HG02588 (cell line): ENCODE measurements at regions not wholly inside any gene's neighbourhood (a gene's known extent, or its start where the extent isn't known, plus 50 kb on each side); places are given as distances from the start of the nearest gene placed in this dataset.

Experiments
- ATAC-seq: cut with Tn5 transposase; IDR thresholded peaks from one replicate; pipeline ENCODE4 v1.9.1; 2021; ENCODE audit warnings: mild to moderate bottlenecking, moderate library complexity; ENCODE audit not compliant: unreplicated experiment

DNA sequence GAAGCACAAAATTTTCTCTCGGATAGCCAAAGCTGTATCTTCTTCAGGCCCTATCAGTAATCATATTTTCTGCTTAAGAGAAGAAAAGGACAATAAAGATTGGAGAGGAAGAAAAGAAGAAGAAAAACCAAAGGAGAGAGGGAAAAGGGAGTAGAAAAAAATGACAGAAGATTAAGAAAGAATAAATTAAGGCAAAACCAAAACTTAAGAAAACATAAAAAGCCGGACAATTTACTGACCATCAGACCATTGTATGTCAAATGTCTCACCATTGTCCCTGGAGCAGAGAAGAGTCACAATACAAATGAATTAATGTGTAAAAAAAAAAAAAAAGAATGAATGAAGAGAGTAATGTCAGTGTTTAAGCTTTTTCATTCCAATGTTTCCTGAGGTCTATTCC, 1274.8 kb downstream of the FSCB start:
- ATAC-seq: no peak

DNA sequence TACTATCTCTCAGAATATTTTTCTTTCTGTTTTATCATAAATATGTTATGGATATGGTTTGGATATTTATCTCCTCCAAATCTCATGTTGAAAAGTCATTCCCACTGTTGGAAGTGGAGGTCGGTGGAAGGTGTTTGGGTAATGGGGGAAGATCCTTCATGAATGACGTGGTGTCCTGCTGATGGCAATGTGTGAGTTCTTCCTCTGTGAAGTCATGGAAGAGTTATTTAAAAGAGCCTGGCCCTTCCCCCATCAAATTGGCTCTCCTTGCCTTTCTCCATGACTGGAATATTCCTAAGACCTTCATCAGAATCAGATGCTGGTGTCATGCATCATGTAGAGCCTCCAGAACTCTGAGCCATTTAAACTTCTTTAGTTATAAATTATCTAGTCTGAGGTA, 1291.6 kb downstream of the FSCB start:
- no peak for ATAC-seq

DNA sequence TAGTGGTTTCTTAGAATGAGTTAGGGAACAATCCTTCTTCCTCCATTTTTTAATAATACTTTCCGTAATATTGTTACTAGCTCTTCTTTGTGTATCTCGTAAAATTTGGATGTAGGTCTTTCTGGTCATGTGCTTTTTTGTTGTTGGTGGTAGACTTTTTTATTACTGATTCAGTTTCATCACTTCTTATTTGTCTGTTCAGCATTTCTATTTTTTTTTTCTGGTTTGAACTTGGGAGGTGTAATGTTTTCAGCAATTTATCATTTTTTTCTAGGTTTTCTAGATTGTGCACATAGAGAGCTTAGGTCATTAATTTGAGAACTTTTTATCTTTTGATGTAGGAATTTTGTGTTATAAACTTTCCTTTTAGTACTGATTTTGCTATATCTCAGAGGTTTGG, 1299.9 kb downstream of the FSCB start:
- ATAC-seq: no peak

DNA sequence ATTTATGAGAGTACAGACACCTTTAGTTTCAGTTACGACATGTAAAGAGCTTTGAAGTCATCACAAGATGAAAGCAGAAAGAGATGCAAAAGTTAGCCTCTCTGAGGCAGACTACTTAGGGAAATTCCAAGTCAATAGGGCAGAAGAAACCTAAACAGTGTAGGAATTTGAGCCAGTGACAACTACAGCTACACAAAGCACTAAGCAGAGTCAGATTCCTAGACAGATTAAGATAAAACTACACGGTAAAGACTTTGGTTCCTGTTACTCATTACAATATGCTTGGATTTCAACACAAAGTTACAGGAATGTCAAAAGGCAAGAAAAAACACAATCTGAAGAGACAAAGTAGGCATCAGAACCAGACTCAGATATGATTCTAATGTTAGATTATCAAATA, 1302.3 kb downstream of the FSCB start:
- ATAC-seq: no peak

DNA sequence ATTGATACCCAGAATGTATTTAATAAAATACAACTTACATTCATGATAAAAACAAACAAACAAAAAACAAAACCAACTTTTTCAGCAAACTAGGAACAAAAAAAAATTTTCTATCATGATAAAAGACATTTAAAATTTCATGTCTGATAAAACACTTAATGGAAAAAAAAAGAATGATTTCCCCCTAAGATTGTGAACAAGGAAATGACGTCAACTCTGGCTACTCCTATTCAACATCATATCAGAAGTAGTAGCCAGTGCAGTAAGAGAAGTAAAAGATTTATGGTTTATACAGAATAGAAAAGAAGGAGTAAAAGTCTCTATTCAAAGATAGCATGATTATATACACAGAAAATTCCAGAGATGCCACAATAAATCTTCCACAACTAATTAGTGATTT, 1306.6 kb downstream of the FSCB start:
- no peak for ATAC-seq

DNA sequence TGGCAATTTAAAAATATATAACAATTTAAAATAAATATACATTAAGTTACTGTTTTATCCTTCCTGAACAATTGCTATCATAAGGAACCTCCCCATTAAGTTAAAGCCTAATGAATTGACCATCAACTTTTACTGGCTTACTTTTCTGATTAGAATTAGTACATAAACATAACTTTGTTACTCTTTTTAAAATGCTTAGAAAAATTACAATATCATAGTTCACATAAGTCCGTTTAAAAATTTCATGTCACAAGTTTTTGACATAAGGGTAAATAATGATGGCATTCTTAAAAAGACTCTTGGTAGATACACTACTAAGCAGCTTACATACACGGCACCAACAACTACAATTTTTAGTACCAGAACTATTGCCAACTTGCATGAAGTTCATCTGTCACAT, 1308.6 kb downstream of the FSCB start:
- no peak for ATAC-seq

DNA sequence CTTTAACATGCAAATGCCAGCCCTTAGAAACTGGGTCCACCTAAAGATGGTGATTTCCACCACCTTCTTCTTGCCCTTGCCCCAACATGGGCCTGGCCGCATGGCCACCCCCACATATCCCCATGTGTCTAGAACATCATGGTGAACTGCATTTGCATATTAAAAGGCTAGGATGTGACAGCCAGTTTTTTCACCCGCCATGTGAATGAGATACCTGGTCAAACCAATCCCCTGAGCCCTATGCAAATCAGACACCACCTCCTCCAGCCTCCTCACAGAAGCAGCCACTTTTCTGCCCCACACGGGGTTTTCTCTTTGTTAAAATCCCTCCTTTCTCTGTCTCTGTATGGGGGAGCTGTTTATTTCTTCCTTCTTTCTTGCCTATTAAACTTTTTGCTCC, 1322.5 kb downstream of the FSCB start:
- ATAC-seq: no peak

DNA sequence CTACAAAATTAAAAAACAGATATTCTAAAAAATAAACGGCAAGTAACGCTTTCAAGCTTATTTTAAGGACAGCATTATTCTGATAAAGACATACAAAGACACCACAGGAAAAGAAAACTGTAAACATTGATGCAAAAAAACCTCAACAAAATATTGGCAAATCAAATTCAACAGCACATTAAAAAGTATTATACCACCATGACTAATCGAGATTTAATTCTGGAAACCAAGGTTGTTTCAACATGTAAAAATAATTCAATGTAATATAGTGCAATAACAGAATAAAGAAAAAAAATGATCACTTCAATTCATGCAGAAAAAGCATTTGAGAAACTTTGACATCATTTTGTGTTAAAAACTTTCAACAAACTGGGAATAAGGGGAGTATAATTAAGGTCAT, 1323.2 kb downstream of the FSCB start:
- no peak for ATAC-seq

DNA sequence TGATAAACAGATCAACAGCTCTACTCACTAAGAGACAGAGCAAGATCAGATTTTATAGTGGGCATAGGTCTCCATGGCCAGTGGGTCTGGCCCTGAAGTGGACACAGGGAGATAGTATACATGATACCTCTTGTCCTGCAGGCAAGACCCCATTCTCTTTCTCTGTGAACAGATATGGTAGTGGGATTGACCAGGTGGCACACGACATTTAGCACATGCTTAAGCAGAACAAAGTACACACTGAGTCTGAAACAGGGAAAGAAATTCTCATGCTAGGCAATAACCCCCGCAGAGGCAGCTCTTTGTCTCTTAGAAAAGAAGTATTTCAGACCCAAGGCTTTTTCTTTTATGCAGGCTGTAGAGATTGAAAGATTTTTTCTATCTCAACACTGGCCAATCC, 1331.2 kb downstream of the FSCB start:
- ATAC-seq: no peak

DNA sequence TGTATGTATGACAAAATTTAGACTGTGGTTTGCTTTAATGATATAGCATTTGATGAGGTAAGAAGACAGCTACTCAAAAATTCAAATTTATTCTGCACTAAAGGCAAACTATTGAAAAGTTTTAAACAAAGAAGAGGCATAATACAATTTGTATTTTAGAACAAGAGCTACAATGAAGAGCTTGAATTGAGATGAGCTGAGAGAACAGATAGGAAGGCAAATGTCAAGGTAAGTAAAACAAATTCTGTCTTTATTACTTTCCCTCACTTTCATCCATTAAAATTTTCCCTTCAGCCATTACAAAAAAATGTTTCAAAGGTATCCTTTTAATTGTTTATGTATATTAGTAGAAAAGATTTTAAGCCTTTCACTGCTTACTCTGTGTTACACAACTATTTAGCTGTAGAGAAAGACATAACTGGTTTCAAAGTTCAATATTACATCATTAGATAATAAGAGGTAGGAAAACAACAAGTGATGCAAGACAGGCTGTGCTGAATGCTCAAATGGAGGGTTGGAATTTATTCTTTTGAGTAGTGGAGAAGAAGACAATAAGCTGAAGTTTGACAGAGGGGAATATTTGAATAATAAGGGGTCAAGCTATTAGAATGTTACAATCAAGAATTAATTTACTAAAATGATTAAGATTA, 1334.1 kb downstream of the FSCB start:
- ATAC-seq: no peak

DNA sequence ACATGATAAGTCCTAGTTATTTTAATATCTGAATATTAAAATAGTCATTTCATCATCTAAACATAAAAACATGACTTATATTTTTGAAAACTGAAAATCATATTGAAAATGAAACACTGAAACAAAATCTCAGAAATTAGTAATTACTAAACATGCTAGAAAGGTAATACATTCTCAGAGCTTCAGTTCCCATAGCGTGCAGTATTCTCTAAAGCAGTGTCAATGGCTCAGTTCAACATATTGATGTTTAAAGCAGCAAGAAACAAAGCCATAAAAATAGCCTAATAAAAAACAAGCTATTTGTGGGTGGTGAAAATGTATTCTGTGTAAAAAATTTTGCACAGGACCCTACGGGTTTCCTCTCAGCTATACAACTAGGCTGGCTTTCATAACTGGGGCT, 1337.4 kb downstream of the FSCB start:
- no peak for ATAC-seq

DNA sequence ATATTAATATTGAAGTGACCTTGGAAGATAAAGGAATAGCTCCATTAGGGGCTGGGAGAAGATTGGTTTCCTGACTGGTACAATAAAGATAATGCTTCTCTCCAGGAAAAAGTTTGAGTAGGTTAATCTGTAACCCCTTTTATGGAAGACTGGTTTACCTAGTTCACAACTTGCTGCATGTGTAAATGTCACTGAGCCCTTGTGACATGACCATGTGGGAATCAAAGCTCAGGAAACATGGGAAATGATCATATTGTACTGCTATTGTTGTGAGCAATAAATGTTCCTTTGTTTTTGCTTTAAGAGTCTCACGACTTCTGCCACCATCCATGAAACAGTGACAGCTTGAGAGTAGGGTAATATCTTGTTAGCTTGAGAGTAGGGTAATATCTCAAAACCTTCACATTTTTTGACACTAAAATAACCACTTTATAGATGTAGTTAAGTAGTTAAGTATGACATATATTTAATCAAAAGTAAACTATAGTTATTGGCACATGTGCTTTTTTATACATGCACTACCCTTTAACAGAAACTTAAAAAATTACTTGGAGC, 1338.6 kb downstream of the FSCB start:
- no peak for ATAC-seq

DNA sequence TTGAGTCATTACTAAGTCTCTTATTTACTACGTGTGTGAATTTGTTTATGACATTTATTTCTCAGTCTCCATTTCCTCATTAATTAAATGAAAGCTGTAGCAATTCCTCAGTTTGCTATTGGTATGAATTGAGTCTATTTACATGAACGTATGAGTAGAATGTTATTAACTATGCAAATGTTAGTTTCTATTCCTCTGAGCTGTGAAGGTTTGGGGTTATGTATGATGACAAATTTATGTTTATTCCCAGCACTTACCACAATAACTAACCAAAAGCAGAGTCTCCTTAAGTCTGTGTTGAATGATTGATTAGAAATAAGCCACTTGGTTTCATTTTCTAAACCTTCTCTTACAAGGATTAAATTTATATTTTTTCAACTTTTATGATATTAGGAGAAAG, 1340.9 kb downstream of the FSCB start:
- ATAC-seq: peak; percentile 48

DNA sequence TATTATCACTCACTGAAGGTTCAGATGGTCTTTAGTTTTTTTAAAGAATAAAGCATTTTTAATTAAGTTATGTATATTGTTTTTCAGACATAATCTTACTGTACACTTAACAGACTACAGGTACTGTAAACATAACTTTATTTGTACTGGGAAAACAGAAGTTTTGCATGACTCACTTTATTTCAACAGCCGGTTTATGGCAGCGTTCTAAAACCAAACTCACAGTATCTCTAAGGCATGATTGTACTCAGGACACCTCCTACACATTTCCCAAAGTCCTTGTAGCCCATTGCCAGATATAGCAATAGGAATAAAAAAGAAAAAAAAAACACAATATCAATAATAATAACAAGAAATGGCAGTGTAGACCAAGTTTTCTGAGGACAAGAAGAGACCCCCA, 1341.4 kb downstream of the FSCB start:
- ATAC-seq: no peak

DNA sequence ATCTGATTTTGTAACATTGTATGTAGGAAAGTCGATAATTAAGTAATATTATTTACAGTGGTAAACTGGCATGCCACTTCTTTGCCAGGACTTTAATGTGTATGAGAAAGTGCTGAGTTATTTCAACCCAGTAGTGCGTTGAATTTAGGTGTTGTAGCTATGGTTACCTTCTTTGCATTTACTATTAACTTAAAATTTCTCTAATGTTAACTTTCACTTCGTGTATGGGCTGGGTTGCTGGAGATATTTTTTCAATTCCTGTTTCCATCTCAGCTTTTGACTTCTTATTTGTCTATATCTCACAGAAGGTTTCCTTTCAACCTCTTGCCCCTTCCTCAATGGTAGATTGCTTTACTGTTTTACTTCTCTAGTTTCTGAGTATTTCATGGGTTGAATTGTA, 1345.6 kb downstream of the FSCB start:
- ATAC-seq: peak; percentile 64

DNA sequence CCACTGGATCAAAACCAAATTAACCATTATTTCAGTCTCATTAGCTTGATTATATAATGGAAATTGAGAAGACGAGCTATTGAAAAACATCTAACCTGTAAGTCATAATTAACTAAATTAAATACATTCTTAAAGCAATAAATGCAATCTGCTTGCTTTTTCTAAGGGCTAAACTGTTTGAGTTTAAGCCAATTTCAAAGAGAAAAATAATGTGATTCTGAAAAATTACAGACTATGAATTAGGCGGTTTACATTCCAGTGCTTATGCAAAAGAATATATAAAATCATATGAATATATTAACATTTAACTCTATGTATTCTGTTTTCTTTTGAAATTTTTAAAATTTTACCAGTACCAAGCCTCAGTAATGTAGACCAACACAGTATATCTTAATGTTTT, 1349.4 kb downstream of the FSCB start:
- no peak for ATAC-seq

DNA sequence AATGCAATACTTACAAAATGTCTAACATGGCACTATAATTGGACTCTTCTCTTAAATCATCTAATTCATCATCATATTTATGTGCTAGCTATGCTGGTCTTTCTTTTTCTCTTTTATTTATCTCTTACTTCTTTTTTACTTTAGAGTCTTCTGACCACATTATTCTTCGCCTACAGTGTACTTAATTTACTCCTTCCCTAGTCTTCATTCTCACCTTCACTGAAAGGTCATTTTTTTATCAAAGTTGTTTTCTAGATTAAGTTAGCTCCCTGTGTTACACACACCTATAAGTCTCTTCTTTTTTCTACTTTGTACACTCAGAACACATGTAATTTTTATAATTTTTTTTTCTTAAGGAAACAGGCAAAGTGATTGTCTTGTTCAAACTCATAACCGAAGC, 1351.2 kb downstream of the FSCB start:
- ATAC-seq: no peak

DNA sequence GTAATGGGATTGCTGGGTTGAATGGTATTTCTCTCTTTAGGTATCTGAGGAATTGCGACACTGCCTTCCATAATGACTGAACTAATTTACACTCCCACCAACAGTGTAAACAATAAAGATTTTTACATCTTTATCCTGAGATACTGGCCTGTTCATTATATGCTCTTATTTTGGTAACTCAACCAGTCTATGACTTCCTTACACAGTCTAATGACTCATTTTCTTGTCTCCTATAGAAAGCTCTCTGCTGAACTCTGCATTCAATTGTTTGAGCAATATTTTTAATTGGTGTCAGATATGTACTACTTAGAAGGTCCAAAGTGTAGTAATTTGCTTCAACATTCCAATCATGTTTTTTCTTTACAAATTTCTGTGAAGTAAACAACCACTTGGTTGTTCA, 1351.8 kb downstream of the FSCB start:
- ATAC-seq: no peak

DNA sequence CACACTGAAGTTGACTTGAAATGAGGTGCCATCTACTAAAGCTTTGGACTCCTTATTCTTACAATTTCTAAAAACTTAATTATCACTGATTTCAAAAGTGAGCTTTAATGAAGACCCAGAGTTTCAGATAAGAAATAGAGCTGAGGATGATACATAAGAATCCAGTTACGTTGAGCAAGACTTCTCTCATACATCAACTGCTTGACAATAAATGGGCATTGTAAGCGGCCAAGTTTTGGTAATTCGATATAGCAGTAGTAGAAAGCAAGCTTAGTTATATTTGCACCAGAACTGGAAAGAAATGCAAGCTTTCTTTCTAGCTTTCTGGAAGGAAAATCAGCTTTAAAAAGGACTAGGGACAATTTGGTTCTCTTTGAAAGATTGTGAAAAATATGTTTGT, 1359.6 kb downstream of the FSCB start:
- no peak for ATAC-seq

DNA sequence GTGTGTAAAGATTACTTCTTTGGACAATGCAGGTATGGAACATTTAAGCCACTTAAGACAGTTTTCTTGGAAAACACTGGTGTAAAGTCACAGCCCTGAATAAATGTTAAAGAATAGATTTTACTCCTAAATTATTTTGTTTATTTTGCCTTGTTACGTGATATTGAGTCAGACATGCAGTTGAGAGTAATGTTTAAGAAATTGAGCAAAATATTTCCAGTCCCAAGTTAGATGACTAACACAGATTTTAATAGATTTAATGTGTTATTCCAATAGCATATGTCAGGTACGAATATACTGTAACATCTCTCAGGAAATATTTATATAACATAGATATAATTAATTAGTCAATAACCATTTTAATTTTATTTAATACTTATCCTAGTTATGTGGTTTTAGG, 1361.7 kb downstream of the FSCB start:
- ATAC-seq: no peak

DNA sequence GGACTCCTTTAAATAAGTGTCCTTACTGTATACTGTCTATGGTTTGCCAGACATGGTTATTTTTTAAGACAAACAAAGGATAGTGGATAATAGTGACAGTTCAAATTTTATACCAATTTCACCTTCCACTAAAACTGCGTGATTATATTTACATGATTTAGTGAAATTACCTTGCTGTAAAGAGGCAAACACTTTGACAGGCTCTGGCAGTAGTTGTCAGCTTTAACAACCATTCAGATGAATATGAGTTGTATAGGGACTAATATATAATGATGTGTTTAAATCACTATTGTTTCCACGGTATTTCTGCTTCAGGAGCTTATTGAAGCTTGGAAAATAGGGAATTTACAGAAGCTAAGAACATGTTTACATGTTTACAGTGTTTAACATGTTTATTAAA, 1364.0 kb downstream of the FSCB start:
- ATAC-seq: no peak

DNA sequence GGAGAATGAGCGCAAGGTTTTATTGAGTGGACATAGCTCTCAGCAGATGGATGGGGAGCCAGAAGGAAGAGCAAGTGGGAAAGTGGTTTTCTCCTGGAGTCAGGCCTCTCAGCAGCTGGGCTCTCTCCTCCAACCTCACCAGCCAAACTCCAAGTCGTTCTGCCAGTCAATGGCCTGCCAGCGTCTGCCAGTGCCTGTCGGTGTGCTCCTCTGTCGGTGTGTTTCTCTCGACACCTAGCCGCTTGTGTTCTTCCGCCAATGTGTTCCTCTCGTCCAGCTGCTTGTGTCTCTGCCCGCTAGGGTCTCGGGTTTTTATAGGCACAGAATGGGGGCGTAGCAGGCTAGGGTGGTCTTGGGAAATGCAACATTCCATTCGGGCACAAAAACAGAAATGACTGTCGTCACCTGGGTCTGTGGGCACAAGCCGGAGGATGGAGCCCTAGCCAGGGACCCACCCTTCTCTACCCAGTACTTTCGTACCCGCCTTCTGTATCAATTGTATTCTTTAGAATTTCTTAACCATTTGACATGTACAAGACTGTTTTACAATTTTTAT, 1365.4 kb downstream of the FSCB start:
- no peak for ATAC-seq

DNA sequence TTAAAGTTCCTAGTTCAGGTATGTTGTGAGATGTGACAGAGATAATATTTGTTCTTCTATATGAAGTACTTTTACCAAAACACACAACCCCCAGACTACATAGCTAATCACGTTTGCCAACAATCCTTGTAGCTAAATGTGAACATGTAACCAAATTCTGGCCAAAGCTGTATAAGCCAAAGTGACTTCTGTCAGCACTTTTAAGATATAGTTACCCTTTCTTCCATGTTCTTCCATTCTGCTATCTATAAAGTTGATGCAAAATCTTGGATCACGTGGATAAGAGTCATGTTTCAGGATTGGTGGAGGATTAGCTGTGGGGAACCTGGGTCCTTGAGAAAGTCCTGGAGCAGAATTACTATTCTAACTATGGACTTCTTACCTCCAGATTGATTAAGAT, 1366.6 kb downstream of the FSCB start:
- ATAC-seq: no peak
